CD4-positive, alpha-beta T cell treated with Interleukin-4 for 1 hour (primary cell): ENCODE measurements at regions not wholly inside any gene's neighbourhood (a gene's known extent, or its start where the extent isn't known, plus 50 kb on each side); places are given as distances from the start of the nearest gene placed in this dataset.
"Not testable (repeated sequence)": the region's sequence is repeated elsewhere in the genome, so short reads cannot be mapped to it uniquely, and the experiment has no call there.

Experiments used
- DNase-seq, 2 donors: peaks; one replicate each; pipeline ENCODE4 v3.0.0-alpha.2; 2020 to 2022

DNA sequence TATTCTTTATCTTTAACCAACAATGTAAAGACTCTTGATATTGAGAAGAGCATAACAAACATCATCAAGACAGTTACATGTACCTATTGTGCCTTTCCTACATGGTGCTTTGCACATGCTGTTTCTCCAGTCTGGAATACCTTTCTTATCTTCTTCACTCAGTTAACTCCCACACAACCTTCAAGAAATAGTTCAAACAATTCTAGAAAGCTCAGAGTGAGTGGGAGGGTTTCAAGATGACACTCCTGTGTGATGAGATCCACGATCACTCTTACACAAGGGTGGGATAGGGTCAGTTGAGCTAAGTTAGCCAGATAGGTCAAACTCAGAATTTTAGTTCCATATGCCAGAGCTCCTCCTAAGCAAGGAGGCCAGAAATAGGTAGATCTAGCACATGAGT is 915.5 kb downstream of the NR2F1-AS1 start:
- no peak for DNase-seq

DNA sequence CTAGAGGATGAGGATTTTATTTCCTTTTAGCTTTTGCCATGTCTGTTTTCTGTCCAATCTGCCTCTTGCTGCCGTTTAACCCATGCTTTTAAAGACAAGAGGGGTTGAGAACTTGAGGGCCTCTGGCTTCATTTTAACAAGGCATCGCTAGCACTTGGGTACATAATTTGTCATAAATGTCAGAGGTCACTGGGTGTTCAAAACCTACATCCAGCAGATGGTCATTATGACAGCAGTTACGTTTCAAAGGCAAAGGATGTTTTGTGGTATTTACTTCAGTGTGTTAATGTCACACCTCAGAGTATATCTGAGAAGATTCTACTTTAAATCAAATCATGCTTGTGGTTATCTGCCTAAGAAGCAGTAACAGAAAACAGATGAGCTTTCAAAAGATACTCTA is 918.3 kb downstream of the NR2F1-AS1 start:
- no peak for DNase-seq

GRCh38 chr5:92659246-92659645 is 921.8 kb downstream of the NR2F1-AS1 start:
- no peak for DNase-seq

GRCh38 chr5:92654601-92655000 is 926.4 kb downstream of the NR2F1-AS1 start:
- DNase-seq: not testable (repeated sequence)

DNA sequence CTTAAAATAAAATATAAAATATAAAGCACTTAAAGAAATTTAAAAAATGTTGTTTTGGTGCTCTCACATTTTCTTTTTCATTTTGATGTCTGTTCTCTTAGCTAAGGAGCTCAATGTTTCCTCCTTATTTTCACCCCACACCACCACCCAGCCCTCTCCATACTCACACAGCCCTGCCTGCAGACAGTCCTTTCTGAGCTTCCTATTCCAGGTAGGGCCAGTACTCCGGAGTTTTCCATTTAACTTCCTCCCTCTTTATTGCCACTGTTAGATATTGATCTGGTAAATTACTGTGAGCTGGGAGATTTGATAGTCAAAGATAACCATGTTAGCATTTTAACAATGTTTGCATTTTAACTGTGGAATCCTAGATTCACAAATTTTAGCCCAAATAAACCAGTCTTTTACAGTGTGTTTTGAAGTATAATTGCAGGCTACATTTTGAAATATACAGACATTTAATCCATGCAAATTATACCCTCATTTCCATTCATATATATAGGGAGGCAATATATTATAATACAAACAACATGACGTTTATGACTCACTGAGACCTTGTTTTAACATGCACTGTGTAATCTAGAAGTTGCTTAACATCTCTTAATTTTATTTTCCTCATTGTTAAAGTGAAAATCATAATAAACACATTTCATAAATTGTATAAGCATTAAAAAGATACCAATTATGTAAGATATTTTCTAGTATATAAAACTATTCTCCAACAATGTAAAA is 927.1 kb downstream of the NR2F1-AS1 start:
- DNase-seq: no peak

- no peak for DNase-seq
Measured at GRCh38 chr5:92652756-92653155, 928.3 kb downstream of the NR2F1-AS1 start.

DNA sequence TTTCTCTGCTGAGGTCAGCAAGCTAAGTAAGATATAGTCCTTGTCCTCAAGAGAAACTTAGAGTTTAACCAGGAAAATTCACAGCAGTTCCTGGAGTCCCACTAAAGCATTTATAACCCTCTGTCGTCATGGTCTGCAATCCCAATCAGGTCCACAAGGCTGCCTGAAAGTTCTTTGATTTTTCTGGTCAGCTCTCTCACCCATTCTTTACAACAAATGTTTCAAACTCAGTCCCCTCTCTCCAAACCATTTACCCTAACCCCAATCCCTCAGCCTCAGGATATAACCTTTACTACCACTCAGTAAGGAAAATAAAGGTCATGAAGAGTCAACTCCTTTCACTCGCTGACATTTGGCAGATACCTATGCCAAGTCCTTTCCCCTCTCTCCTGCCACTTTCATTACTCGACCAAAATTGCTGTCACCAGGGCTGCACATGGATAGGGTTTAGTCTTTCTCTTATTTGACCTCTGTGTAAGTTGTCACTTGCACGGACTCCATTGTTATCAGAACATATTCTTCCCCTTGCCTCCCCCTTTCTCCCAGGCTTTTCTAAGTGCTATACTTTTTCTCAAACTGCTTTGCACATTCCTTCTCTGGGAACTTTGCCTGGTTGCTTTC is 936.6 kb downstream of the NR2F1-AS1 start:
- DNase-seq: no peak

DNA sequence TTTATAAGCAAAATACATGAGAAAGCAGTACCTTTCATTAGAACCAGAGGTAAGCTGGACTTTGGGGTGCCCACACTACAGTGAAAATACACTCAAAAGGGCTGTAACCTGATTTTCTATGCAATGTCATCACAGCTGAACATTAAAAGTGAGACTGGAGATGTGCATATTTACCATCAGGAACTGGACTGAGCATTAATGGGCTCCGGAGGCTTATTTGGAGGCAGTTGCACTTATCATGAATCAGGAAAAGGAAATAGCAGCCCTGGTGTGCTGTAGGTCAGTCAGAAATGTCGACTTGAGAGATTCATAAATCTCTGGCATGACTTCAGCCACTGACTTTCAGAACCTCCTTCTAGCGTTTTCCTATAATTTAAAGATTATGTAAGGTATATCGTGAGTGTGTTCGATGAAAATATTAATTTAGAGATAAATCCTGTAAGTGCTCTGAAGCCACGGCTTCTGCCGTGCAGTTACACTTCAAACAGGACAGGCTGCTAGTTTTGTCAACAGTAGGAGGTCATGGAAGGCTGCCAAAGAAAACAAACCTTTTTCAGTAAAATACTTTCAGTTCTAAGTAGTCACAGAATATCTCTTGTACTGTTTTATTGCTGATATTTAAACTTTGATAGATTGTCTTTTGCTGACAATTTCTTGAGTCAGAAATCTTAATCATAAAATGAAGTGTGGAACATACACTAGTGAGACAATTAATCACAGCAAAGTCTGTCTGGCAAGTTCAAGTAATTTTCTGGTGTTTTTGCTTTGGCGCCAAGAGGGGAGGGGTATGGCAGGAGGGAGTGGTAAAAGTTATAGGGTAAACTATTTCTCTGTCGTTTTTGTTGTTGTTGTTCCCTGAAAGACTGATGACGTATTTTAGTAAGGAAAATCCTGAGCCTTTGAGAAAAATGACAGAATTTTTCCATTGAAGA is 939.7 kb downstream of the NR2F1-AS1 start:
- DNase-seq: no peak

- DNase-seq: no peak
Measured at GRCh38 chr5:92640340-92640739, 940.7 kb downstream of the NR2F1-AS1 start.

DNA sequence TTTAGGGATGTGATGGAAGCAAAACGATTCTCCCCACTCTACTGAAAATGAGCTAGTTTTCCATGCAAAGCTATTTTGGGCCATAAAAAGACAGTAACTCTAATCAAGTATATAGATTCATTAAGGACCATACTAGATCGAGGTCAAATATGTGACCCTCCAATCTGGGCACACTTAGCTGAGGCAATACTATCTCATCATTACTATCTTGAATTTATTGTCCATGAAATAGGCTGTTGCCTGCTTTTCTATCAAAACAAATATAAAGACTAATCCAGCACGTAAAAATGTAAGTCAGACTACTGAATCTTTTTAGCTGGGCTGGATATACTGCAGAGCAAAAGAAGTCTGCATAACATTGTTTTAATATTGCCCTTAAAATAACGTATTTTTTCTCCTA is 943.1 kb downstream of the NR2F1-AS1 start:
- no peak for DNase-seq

- DNase-seq: no peak
Measured at GRCh38 chr5:92637247-92637646, 943.8 kb downstream of the NR2F1-AS1 start.

GRCh38 chr5:92635001-92635461 is 946.0 kb downstream of the NR2F1-AS1 start:
- DNase-seq: no peak

GRCh38 chr5:92633875-92634487 is 947.0 kb downstream of the NR2F1-AS1 start:
- DNase-seq: no peak

DNA sequence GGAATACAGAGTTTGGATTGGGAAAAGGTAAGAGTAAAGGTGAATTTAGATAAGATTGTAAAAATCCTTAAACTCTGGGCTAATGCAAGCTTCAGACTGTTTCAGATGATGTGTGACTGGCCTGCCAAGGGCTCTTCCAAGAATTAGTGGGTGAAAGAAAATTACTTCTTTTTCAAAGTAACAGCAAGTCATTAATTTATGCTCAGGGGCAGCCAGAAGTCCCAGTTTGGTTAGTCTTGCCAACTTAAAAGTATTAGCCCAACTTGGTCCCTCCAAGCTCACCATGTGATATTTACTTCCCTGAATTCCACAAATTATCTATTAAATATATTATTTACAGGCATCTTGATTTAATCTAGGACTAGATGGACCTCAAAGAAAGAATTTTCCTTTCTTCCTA is 947.8 kb downstream of the NR2F1-AS1 start:
- no peak for DNase-seq

DNA sequence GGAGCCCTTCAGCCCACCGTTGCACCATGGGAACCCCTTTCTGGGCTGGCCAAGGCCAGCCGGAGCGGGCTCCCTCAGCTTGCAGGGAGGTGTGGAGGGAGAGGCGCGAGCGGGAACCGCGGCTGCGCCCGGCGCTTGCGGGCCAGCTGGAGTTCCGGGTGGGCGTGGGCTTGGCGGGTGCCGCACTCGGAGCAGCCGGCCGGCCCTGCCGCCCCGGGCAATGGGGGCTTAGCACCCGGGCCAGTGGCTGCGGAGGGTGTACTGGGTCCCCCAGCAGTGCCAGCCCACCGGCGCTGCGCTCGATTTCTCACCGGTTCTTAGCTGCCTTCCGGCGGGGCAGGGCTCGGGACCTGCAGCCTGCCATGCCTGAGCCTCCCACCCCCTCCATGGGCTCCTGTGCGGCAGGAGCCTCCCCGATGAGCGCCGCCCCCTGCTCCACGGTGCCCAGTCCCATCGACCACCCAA is 949.8 kb downstream of the NR2F1-AS1 start:
- DNase-seq: not testable (repeated sequence)

GRCh38 chr5:92629574-92629973 is 951.4 kb downstream of the NR2F1-AS1 start:
- DNase-seq: no peak

- DNase-seq: no peak
Measured at GRCh38 chr5:92629000-92629399, 952.0 kb downstream of the NR2F1-AS1 start.

- DNase-seq: no peak
Measured at GRCh38 chr5:92627186-92627585, 953.8 kb downstream of the NR2F1-AS1 start.

GRCh38 chr5:92616085-92616484 is 964.9 kb downstream of the NR2F1-AS1 start:
- DNase-seq: no peak

DNA sequence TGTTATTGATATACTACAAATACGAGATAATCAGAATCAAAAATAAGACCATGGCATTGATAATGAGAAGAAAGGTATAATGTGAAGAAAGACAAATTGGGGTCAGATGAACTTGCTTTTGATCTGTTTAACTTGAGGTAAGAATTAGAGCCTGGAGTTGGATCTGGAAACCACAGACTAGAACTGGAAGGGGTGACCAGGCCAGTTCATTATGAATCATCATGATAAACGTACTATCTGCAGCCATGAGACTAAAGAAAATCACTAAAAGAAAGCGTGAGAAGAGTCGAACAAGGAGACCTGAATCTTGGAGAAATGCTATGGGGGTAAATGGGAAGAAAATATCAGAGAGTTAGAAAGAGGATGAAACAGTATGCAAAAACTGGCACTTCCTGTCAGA is 967.5 kb downstream of the NR2F1-AS1 start:
- DNase-seq: no peak

DNA sequence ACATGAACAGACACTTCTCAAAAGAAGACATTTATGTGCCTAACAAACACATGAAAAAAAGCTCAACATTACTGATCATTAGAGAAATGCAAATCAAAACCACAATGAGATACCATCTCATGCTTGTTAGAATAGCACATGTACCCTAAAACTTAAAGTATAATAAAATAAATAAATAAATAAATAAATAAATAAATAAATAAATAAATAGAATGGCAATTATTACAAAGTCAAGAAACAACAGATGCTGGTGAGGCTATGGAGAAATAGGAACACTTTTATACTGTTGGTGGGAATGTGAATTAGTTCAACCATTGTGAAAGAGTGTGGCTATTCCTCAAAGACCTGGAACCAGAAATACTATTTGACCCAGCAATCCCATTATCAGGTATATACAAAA is 970.6 kb downstream of the NR2F1-AS1 start:
- not testable (repeated sequence) for DNase-seq

GRCh38 chr5:92605591-92605990 is 975.4 kb downstream of the NR2F1-AS1 start:
- no peak for DNase-seq
